ENCODE measurements at regions not wholly inside any gene's neighbourhood (a gene's known extent, or its start where the extent isn't known, plus 50 kb on each side); places are given as distances from the start of the nearest gene placed in this dataset.

- TF ChIP-seq POLR2AphosphoS5 (IDR thresholded peaks at IDR 0.05; ENCODE audit: low read depth, low read length) = no peak
- TF ChIP-seq, protein P1, sequence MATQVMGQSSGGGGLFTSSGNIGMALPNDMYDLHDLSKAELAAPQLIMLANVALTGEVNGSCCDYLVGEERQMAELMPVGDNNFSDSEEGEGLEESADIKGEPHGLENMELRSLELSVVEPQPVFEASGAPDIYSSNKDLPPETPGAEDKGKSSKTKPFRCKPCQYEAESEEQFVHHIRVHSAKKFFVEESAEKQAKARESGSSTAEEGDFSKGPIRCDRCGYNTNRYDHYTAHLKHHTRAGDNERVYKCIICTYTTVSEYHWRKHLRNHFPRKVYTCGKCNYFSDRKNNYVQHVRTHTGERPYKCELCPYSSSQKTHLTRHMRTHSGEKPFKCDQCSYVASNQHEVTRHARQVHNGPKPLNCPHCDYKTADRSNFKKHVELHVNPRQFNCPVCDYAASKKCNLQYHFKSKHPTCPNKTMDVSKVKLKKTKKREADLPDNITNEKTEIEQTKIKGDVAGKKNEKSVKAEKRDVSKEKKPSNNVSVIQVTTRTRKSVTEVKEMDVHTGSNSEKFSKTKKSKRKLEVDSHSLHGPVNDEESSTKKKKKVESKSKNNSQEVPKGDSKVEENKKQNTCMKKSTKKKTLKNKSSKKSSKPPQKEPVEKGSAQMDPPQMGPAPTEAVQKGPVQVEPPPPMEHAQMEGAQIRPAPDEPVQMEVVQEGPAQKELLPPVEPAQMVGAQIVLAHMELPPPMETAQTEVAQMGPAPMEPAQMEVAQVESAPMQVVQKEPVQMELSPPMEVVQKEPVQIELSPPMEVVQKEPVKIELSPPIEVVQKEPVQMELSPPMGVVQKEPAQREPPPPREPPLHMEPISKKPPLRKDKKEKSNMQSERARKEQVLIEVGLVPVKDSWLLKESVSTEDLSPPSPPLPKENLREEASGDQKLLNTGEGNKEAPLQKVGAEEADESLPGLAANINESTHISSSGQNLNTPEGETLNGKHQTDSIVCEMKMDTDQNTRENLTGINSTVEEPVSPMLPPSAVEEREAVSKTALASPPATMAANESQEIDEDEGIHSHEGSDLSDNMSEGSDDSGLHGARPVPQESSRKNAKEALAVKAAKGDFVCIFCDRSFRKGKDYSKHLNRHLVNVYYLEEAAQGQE (IDR thresholded peaks at IDR 0.05; ENCODE audit: insufficient read depth in 1 of 2, low read depth in 2 of 2, low read length in 2 of 2) = no peak
- no peak for TF ChIP-seq TAF1 (IDR thresholded peaks at IDR 0.05; ENCODE audit: borderline replicate concordance, insufficient read depth, low read length)
- TF ChIP-seq SIN3A (IDR thresholded peaks at IDR 0.05; ENCODE audit: borderline replicate concordance, insufficient read depth, low read length) = no peak
- TF ChIP-seq FOXP2 (optimal IDR thresholded peaks at IDR 0.05; ENCODE audit: borderline replicate concordance, extremely low read depth, extremely low read length, insufficient read depth) = no peak
Observed at GRCh38 chr14:65318636-65319506, 93.7 kb upstream of the FUT8 start.

- TF ChIP-seq, protein P1 (IDR thresholded peaks at IDR 0.05; ENCODE audit: insufficient read depth in 1 of 2, low read depth in 2 of 2, low read length in 2 of 2) = no peak
- TF ChIP-seq FOXP2 (optimal IDR thresholded peaks at IDR 0.05; ENCODE audit: borderline replicate concordance, extremely low read depth, extremely low read length, insufficient read depth) (no peak), SIN3A (IDR thresholded peaks at IDR 0.05; ENCODE audit: borderline replicate concordance, insufficient read depth, low read length) (no peak), POLR2AphosphoS5 (IDR thresholded peaks at IDR 0.05; ENCODE audit: low read depth, low read length) (no peak), TAF1 (IDR thresholded peaks at IDR 0.05; ENCODE audit: borderline replicate concordance, insufficient read depth, low read length) (no peak)
Observed at GRCh38 chr14:65320661-65321308, 91.7 kb upstream of the FUT8 start.

GRCh38 chr14:65321370-65321875 lies 91.1 kb upstream of the FUT8 start:
- TF ChIP-seq FOXP2 (optimal IDR thresholded peaks at IDR 0.05; ENCODE audit: borderline replicate concordance, extremely low read depth, extremely low read length, insufficient read depth) (no peak), TAF1 (IDR thresholded peaks at IDR 0.05; ENCODE audit: borderline replicate concordance, insufficient read depth, low read length) (no peak)
- TF ChIP-seq, protein P1 (IDR thresholded peaks at IDR 0.05; ENCODE audit: insufficient read depth in 1 of 2, low read depth in 2 of 2, low read length in 2 of 2) = no peak

DNA sequence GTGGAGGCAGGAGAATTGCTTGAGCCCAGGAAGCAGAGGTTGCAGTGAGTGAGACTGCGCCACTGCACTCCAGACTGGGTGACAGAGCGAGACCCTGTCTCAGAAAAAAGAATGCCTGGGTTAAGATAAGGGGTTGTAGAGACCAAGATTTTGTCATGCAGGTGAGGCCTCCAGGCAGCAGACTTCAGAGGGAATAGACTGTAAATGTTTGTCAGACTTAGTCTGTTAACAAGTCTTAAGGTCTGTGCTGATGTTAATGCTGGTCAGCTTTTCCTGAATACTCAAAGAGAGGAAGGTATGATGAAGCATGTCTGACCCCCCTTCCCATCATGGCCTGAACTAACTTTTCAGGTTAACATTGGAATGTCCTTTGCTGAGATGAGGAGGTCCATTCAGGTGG lies 83.0 kb upstream of the FUT8 start:
- TF ChIP-seq SIN3A (IDR thresholded peaks at IDR 0.05; ENCODE audit: borderline replicate concordance, insufficient read depth, low read length) = no peak
- TF ChIP-seq POLR2AphosphoS5 (IDR thresholded peaks at IDR 0.05; ENCODE audit: low read depth, low read length) = no peak
- TF ChIP-seq, protein P1 (IDR thresholded peaks at IDR 0.05; ENCODE audit: insufficient read depth in 1 of 2, low read depth in 2 of 2, low read length in 2 of 2) = no peak
- no peak for TF ChIP-seq FOXP2 (optimal IDR thresholded peaks at IDR 0.05; ENCODE audit: borderline replicate concordance, extremely low read depth, extremely low read length, insufficient read depth)
- no peak for TF ChIP-seq TAF1 (IDR thresholded peaks at IDR 0.05; ENCODE audit: borderline replicate concordance, insufficient read depth, low read length)
